ENCODE measurements at regions not wholly inside any gene's neighbourhood (a gene's known extent, or its start where the extent isn't known, plus 50 kb on each side); places are given as distances from the start of the nearest gene placed in this dataset.

- Histone ChIP-seq H2AFZ (ENCODE audit: low read length) (no peak overlapping the region), H3K27ac (ENCODE audit: extremely low read length, insufficient read depth, low read length) (no peak overlapping the region), H3K9me3 (ENCODE audit: low read length) (peaks cover 31% of the 10 kb centered on the region), H4K20me1 (ENCODE audit: insufficient read depth, low read length) (no peaks in the 10 kb centered on the region), H3K36me3 (replicated peaks in 1 of 2; ENCODE audit: control insufficient read depth in 1 of 2, insufficient read depth in 2 of 2, low read length in 2 of 2) (no peaks in the 10 kb centered on the region), H3K4me1 (ENCODE audit: insufficient read depth, low read length) (no peaks in the 10 kb centered on the region), H3K27me3 (ENCODE audit: control insufficient read depth in 1 of 2, insufficient read depth in 2 of 2, low read length in 2 of 2) (no peaks in the 10 kb centered on the region), H3K9ac (ENCODE audit: insufficient read depth, low read depth, low read length) (no peak overlapping the region), H3K79me2 (ENCODE audit: insufficient read depth, low read length) (no peaks in the 10 kb centered on the region), H3K4me3 (replicated peaks in 1 of 3; ENCODE audit: insufficient read depth in 1 of 3, low read depth in 2 of 3, low read length in 3 of 3) (no peak overlapping the region), H3K4me2 (ENCODE audit: low read depth, low read length) (no peak overlapping the region)
- ATAC-seq (no peak), DNase-seq (ENCODE audit: low spot score) (no peak), FAIRE-seq (no peak)
- intact Hi-C loops (cut with micrococcal nuclease; ENCODE audit: unreplicated experiment) (no loop called here), in situ Hi-C loops (cut with HindIII; ENCODE audit: extremely low pct_ligation_motif_present, low pct_unique_long_range_greater_than_20kb) (no loop called here)
- WGBS (ENCODE audit: low lambda C conversion rate), result 47% methylated on average over 5 of the region's 5 CpGs
- no TSS peak for BruUV-seq (replicated peaks)
- POLR2A ChIA-PET, result no interaction called here
- CTCF ChIA-PET (ENCODE audit: low intra/inter-chr PET ratio, low total read pairs), result no interaction called here
- no peak for TF ChIP-seq SNAPC4 (CRISPR knock-in tag; IDR thresholded peaks at IDR 0.05)
- TF ChIP-seq ZNF709 (CRISPR knock-in tag; IDR thresholded peaks at IDR 0.05), result no peak
- TF ChIP-seq ZBTB44 (CRISPR knock-in tag; IDR thresholded peaks at IDR 0.05), result no peak
- no peak for TF ChIP-seq THAP7 (CRISPR knock-in tag; IDR thresholded peaks at IDR 0.05)
- TF ChIP-seq STAT5B (CRISPR knock-in tag; IDR thresholded peaks at IDR 0.05), result no peak
- TF ChIP-seq THAP9 (CRISPR knock-in tag; IDR thresholded peaks at IDR 0.05; ENCODE audit: borderline replicate concordance), result no peak
- no peak for TF ChIP-seq ZNF296 (CRISPR knock-in tag; conservative IDR thresholded peaks at IDR 0.05)
- TF ChIP-seq TAF15 (IDR thresholded peaks at IDR 0.05; ENCODE audit: low read depth, low read length, poor library complexity, severe bottlenecking), result no peak
- no peak for TF ChIP-seq TRIM24 (CRISPR knock-in tag; IDR thresholded peaks at IDR 0.05)
- no peak for TF ChIP-seq SMYD3 (CRISPR knock-in tag; IDR thresholded peaks at IDR 0.05)
- TF ChIP-seq ZBTB39 (CRISPR knock-in tag; IDR thresholded peaks at IDR 0.05), result no peak
- no peak for TF ChIP-seq SP4 (CRISPR knock-in tag; IDR thresholded peaks at IDR 0.05)
- no peak for TF ChIP-seq DNMT3B (CRISPR knock-in tag; conservative IDR thresholded peaks at IDR 0.05)
- TF ChIP-seq ZFY (CRISPR knock-in tag; IDR thresholded peaks at IDR 0.05), result no peak
These were observed 396.7 kb upstream of the MAGEC2 start for GRCh38 chrX:142601792-142602191.

Measured in HepG2 (cell line).